SK-N-SH (cell line): ENCODE measurements at regions not wholly inside any gene's neighbourhood (a gene's known extent, or its start where the extent isn't known, plus 50 kb on each side); places are given as distances from the start of the nearest gene placed in this dataset.

Experiments used
- CTCF ChIP-seq: fragments of 200-600 bp; sonication (generic); IDR thresholded peaks from 2 replicates; pipeline ENCODE4 v1.6.1; 2017; ENCODE audit warnings: antibody characterized with exemption, mild to moderate bottlenecking, moderate library complexity
- FOSL2 ChIP-seq: IDR thresholded peaks from 2 replicates; pipeline ENCODE4 v1.4.0; 2012; ENCODE audit warnings: low read depth, mild to moderate bottlenecking, moderate library complexity, borderline replicate concordance
- FOXJ3 ChIP-seq: sonication (generic); formaldehyde crosslinking; IDR thresholded peaks from 2 replicates; pipeline ENCODE4 v1.5.1; 2020; ENCODE audit warnings: mild to moderate bottlenecking, missing genetic modification reagents
- JUND ChIP-seq: IDR thresholded peaks from 2 replicates; pipeline ENCODE4 v1.4.0; 2012
- MEF2A ChIP-seq: IDR thresholded peaks from 2 replicates; pipeline ENCODE4 v1.4.0; 2012; ENCODE audit warnings: low read depth, borderline replicate concordance
- POLR2AphosphoS5 ChIP-seq: IDR thresholded peaks from 2 replicates; pipeline ENCODE4 v1.6.1; 2012; ENCODE audit warnings: low read depth, low read length
- RFX5 ChIP-seq: IDR thresholded peaks from 2 replicates; pipeline ENCODE4 v1.6.1; 2012; ENCODE audit warnings: mild to moderate bottlenecking, improper control_type of control experiment, low read length
- RXRA ChIP-seq: IDR thresholded peaks from 2 replicates; pipeline ENCODE4 v1.4.0; 2012; ENCODE audit warnings: low read depth, mild to moderate bottlenecking, borderline replicate concordance
- TEAD4 ChIP-seq: IDR thresholded peaks from 2 replicates; pipeline ENCODE4 v1.4.0; 2012; ENCODE audit warnings: mild to moderate bottlenecking, borderline replicate concordance; ENCODE audit not compliant: insufficient read depth
- ZBTB33 ChIP-seq: IDR thresholded peaks from 2 replicates; pipeline ENCODE4 v1.4.0; 2012; ENCODE audit warnings: low read depth, borderline replicate concordance
- TF ChIP-seq, protein P1 (sequence below): IDR thresholded peaks from 2 replicates; pipeline ENCODE4 v1.6.1; 2012; ENCODE audit warnings: mild to moderate bottlenecking, low read depth, low read length, moderate library complexity

DNA sequence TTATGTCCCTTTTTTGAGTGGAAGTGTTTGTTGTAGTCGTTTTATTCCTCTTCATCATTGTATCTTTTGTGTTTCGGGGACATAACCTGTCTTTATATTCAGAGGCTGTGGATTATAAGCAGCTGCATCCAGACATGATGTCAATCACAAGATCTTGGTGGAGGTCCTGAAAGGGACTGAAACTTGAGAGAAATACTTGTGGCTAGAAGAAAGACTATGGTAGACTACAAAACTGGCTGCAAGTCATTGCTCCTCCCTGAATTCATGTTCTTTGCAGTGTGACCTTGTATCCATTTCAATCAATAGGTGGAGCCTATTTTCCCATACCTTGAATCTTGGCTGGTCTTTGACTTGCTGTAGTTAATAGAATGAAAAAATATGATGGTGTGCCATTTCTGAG is 442.4 kb upstream of the PLXNA2 start:
- TF ChIP-seq CTCF (no peak), FOXJ3 (CRISPR knock-in tag) (no peak), JUND (no peak), RFX5 (no peak), RXRA (no peak), MEF2A (no peak), TEAD4 (no peak), POLR2AphosphoS5 (no peak), FOSL2 (no peak), ZBTB33 (no peak)
- TF ChIP-seq, protein P1, sequence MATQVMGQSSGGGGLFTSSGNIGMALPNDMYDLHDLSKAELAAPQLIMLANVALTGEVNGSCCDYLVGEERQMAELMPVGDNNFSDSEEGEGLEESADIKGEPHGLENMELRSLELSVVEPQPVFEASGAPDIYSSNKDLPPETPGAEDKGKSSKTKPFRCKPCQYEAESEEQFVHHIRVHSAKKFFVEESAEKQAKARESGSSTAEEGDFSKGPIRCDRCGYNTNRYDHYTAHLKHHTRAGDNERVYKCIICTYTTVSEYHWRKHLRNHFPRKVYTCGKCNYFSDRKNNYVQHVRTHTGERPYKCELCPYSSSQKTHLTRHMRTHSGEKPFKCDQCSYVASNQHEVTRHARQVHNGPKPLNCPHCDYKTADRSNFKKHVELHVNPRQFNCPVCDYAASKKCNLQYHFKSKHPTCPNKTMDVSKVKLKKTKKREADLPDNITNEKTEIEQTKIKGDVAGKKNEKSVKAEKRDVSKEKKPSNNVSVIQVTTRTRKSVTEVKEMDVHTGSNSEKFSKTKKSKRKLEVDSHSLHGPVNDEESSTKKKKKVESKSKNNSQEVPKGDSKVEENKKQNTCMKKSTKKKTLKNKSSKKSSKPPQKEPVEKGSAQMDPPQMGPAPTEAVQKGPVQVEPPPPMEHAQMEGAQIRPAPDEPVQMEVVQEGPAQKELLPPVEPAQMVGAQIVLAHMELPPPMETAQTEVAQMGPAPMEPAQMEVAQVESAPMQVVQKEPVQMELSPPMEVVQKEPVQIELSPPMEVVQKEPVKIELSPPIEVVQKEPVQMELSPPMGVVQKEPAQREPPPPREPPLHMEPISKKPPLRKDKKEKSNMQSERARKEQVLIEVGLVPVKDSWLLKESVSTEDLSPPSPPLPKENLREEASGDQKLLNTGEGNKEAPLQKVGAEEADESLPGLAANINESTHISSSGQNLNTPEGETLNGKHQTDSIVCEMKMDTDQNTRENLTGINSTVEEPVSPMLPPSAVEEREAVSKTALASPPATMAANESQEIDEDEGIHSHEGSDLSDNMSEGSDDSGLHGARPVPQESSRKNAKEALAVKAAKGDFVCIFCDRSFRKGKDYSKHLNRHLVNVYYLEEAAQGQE = no peak
